GM12873 (cell line): ENCODE measurements at regions not wholly inside any gene's neighbourhood (a gene's known extent, or its start where the extent isn't known, plus 50 kb on each side); places are given as distances from the start of the nearest gene placed in this dataset.

Experiments
- CTCF ChIP-seq: IDR thresholded peaks from 2 replicates; pipeline ENCODE4 v1.5.1; 2012; ENCODE audit warnings: low read depth, mild to moderate bottlenecking, moderate library complexity, low read length, control low read depth; ENCODE audit not compliant: insufficient read depth; ENCODE audit errors: missing control alignments

DNA sequence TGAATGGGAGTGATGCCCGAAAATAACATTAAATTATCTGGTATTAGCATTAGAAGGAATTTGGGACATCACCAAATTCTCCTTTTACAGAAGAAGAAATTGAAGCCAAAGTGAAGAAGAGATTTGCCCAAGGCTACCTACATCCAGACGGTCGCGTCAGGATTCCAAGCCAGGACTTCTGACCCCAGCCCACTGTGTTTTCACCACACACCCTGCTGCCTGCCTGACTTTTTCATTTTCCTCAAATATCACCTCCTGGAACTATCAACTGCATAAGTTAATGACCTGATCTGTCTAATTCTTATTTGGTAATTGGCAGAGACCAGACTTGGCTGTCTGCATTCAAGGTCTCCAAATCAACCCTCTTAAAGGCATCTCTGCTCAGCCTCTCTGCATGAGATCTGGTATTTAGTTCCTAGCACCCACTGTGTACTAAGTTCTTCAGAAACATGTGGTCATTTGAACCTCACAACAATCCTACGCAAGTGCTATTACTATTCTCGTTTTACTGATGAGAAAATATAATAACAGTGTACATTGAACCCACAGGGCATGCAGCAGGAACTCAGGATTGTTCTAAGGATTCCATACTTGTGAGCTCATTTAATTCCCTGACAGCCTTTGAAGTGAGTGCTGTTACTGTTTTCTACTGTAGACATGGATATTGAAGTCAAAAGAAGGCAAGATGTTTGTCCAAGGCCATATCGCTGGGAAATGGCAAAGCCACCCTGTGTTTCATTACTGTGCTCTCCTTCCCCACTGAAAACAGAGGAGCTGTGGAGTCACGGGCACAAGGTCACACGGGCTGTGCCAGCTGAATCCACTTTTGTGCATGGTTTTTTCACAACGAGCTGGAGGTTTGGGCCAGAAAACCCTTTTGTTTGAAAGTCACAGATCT lies 195.2 kb upstream of the C1QTNF7 start:
- no peak for TF ChIP-seq CTCF

DNA sequence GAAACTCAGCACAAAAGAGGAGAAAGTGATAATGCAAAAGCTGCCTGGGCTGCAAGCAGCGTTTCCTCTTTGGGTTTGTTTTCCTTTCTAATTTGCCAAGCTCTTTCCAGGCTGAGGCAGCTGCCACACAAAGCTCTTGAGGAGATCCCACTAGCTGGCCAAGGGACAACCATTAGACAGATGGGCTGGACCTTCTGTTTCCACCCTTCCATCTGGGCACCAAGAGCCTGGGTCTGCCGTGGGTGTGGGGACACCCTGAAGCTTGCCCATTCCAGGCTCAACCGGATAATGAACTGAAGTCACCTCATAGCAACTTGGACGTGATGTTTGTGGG lies 194.6 kb upstream of the C1QTNF7 start:
- no peak for TF ChIP-seq CTCF

DNA sequence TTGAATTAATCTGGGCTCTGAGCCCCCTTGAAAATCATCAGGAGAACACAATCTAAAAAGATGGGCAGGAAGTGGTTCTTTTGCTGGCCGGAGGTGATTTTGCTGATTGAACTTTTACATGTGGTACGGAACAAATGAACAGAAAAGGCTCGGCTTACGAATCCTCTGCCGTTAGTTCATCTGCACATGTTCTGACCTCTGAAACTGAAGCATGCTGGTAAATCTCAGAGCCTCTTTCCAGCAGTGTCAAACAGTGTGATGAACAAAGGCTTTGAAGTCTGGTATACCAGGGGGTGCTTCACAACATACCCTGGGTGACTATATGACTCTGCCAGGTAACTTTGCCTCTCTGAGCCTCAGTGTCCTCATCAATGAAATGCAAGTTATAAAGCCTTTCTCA lies 194.2 kb upstream of the C1QTNF7 start:
- no peak for TF ChIP-seq CTCF

DNA sequence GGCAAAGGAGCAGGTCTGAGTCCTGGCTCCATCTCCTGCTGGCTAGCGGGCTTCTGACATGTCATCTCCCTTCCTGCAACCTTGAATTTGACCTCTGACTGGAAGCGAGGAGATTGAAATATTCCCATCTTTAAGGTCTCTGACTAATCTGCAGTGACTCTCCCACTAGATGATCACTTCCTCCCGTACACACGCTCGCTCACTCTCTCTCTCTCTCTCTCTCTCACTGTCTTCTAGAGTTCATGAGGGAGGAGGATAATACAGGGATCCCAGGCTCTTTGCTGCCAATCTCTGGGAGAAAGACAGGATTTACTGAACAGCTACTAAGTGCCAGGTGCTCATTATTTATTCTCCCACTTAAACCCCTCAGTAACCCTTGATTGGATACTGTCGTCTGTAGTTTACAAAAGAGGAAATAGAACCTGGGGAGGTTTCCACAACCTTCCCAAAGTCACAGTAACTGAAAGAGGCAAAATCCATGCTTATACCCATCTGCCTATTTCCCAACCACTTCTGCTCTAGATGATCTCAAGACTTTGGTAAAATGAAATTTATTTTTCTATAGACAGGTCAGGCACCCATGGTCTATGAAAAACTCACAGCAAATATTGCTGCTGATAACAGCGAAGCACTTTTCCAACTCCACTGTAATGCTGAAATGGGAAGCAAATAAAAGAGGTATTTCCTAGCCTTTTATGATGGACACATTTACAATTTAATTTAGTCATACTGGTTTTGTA lies 193.5 kb upstream of the C1QTNF7 start:
- TF ChIP-seq CTCF, result no peak

DNA sequence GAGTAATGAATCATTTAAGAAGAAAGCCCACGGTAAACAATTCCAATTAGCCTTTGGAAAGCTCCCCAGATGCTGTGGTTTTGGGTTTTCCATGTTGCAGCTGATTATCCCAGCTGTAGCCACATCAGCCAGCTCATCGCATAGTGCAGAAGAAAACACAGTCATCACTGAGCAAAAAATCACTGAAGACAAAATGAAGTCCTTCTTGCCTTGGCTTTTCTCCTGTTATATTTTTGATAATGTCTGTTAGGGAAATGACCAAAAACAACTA lies 193.0 kb upstream of the C1QTNF7 start:
- TF ChIP-seq CTCF, result no peak

GRCh38 chr4:15235135-15235534 lies 192.7 kb upstream of the C1QTNF7 start:
- no peak for TF ChIP-seq CTCF

DNA sequence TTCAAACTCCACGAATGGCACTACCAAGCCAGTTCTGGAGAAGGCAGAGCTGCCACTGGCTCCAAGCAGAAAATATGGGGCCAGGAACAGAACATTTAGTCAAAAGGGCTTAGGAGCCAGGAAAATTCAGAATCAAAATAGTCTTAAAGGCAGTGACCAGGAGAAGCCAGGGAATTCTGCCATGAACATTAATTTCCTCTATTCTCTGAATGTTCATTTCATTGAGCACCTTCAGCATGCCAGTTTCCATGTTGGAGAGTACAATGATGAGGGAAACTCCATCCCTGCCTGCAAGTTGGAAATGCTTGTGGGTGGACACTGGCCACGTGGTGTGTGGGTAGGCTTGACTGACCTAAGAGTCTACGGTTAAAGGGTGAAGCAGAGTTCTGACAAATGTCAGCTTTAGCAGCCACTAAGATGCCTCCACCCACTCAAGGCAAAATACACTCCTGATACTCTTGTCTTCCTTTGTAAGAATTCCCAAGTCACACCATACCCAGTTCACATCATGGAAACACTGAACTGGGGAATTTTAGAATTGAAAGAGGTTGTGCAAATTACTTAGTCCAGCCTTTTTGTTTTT lies 190.1 kb upstream of the C1QTNF7 start:
- no peak for TF ChIP-seq CTCF
